Activated CD4-positive, alpha-beta T cell treated with anti-CD3 and anti-CD28 coated beads, Interleukin-2, amount 50 U/mL, for 4 hours (primary cell): ENCODE measurements at regions not wholly inside any gene's neighbourhood (a gene's known extent, or its start where the extent isn't known, plus 50 kb on each side); places are given as distances from the start of the nearest gene placed in this dataset.

Experiments used
- DNase-seq, 2 experiments: peaks; one replicate each; pipeline ENCODE4 v3.0.0-alpha.2; 2020

DNA sequence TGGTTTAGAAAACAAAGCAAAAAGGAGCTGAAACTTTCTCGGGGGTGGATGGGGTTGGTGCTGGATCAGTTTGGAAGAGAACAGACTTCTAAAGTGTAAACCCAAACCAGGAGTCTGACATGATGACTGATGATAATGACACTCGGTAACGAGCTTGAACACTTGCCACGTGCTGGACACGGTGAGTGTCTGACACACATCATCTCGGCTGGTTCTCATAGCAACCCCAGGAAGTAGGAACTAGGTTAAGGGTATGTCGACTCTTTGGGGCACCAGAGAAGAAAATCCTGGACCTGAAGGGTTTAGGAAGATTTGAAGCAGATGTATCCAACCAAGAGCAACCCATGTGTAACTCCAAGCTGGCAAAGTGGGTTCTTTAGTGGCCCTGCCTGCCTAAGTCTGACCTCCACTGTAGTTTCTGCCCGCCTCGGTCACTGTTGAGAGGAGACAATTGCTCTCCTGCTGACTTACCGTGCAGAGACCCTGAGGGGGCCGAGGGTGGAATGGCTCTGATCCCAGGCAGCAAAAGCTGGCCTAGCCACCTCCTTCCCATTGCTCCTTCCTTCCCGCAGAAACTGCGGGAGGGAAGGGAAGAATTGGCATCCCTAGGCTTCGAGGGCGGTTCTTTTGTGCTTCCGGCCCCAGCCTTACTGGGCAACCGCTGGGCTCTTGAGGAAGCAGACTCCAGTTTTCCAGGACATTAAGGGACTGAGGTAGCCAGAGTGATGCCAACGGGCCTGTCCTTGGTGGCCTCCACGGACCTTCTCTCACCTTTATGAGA, 156.0 kb downstream of the TOMM20 start:
- DNase-seq = no peak

DNA sequence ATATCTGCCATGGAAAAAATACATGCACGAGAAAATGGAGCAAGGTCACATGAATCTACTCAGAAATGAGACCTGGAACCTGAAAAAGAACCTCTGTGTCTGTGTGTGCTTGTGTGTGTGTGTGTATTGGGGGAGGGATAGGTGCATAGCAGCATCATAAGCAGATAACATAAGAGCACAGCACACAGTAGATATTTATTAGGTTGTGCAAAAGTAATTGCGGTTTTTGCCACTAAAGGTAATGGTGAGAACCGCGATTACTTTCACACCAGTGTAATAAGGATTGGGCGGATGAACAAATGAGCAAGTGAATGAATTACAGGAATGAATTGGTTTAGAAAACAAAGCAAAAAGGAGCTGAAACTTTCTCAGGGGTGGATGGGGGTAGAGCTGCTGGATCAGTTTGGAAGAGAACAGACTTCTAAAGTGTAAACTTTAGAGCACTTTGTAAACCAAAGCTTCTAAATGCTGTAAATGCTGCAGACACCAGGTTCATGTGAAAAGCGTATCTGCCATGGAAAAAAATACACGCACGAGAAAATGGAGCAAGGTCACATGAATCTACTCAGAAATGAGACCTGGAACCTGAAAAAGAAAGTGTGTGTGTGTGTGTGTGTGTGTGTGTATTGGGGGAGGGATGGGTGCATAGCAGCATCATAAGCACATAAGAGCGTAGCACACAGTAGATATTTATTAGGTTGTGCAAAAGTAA, 156.9 kb downstream of the TOMM20 start:
- no peak for DNase-seq

DNA sequence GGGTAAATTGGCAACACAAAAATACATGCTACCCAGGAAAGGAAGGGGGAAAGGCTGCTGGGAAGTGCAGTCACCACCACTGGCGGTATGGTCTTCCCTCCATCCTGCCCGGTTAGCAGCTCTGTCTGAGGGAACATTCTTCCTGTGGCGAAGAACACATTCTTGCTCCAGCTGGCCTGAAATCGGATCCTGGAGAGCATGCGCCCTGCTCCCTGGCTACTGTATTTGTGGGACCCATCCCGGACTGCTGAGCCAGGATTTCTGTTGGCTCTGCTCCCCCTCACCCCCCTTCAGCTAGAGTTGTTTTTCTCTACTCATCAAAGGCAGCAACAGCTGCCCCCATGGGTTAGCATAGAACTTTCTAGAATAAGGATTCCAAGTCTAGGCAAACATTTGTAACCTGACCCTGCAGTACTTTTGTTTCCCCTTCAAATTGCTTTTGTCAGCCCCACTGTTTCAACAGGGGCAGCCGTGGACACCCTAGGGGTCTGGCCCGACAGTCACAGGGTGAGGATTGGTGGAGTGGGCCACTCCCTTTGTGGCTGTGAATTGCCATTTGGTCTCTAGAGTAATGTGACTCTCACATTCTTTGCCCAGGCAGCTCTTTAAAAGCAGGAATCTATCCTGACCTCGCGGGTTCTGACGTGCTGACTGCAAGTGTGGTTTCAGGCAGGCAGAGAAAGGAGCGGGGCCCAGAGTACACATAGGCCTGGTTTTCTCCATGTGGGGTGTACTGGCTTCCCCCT, 157.7 kb downstream of the TOMM20 start:
- DNase-seq = no peak

- no peak for DNase-seq
Measured at GRCh38 chr1:234970401-234970730, 158.3 kb downstream of the TOMM20 start.

GRCh38 chr1:234969581-234970400, 158.8 kb downstream of the TOMM20 start:
- no peak for DNase-seq

- no peak for DNase-seq
Measured at GRCh38 chr1:234969011-234969441, 159.6 kb downstream of the TOMM20 start.

DNA sequence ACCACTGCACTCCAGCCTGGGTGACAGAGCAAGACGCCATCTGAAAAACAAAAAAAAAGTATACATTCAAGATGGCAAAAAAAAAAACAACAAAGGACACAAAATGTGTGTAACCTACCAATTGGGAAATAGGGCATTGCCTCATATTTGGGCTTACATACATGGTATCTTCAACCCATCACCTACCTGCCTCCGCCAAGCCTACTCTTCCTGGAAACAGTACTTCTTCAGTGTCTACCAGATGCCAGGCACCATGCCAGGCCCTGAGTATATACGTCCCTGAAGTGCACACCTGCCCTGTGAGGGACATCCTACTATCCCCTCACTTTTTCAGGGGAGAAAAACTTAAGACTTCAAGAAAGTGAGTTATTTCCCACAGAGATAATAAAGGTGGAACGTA, 160.2 kb downstream of the TOMM20 start:
- DNase-seq = no peak

- DNase-seq = no peak
Measured at GRCh38 chr1:234967121-234967520, 161.5 kb downstream of the TOMM20 start.

DNA sequence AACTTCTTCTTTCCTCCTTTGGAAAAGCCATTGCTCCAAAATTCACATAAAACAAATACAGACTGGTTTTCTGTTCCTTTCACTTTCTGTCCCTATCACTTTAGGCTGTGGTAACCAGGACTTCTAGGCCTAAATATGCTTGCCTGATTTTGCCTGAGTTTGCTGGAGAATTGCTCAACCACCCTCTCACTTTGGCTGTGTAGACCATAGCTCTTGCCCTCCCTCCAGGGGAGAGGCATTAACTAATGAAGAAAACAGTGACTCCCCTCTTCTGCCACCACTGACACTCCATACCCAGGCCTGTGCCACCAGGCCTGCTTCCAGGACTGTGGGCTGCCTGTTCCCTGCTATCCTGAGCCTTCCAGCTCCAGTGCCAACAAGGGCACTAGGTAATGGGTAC, 163.5 kb downstream of the TOMM20 start:
- no peak for DNase-seq

GRCh38 chr1:234963904-234964702, 164.5 kb downstream of the TOMM20 start:
- no peak for DNase-seq

DNA sequence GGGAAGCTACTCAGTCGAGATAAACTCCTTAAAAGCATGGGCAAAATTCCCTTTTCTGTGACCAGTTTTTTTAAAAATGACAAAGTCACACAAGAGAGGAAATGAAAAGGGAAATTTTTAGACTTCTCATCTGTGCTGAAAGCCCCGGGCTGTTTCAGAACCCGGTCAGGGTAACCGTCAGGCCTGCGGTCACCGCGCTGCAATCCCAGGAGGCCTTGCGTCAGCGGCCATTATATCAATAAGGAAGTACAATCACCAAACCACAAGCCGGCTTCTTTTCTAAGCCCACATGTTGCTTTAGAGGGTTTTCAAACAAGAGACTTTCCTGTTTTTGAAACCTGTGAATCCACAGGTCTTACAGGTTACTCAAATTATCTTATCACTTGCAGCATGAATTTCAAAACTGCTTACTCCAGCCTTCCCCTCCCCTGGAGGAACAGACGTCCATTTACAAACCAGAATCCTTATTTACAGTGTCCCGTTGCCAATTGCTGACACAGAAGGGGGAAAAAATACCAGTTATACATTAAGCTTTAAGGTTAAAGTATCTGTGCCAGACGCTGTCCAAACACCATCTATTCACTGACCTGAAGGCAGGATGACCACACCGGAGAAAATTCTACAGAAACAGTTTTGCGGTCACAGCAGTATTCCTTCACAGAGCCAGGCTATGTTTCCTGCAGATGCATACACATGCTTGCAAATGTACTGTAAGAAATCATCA, 165.3 kb downstream of the TOMM20 start:
- peak; percentile 80 to 81 for DNase-seq

DNA sequence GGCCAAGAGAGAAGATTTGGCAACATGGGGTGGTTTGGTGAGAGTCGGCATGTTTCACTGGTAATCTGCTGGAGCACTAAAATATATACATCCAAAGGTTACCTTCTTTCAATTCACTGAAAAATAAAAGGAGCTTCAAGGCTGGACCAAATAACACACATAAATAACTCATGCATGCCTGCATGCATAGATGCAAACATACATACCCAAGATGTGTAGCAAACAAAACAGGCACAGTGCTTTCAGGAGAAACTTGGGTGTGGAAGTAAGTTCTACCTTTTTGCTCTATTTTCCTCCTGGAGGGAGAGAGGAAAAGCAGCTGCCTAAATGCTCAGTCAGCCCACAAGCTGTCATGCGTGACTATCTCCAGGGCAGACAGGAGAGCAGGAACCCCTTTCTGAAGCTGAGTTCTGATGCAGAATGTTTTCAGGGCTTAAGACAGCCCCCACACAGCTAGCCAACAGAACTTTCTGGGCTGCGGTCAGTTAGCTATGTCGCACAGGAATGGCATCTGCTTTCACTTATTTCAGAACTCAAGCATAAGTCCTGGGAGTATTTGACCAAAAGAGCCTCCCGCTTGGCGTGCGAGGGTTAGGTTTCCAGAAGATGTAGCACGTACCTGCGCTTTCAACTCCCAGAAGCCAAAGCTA, 166.2 kb downstream of the TOMM20 start:
- no peak for DNase-seq

- DNase-seq = no peak
Measured at GRCh38 chr1:234961456-234962339, 166.9 kb downstream of the TOMM20 start.

GRCh38 chr1:234960722-234961455, 167.7 kb downstream of the TOMM20 start:
- no peak for DNase-seq

DNA sequence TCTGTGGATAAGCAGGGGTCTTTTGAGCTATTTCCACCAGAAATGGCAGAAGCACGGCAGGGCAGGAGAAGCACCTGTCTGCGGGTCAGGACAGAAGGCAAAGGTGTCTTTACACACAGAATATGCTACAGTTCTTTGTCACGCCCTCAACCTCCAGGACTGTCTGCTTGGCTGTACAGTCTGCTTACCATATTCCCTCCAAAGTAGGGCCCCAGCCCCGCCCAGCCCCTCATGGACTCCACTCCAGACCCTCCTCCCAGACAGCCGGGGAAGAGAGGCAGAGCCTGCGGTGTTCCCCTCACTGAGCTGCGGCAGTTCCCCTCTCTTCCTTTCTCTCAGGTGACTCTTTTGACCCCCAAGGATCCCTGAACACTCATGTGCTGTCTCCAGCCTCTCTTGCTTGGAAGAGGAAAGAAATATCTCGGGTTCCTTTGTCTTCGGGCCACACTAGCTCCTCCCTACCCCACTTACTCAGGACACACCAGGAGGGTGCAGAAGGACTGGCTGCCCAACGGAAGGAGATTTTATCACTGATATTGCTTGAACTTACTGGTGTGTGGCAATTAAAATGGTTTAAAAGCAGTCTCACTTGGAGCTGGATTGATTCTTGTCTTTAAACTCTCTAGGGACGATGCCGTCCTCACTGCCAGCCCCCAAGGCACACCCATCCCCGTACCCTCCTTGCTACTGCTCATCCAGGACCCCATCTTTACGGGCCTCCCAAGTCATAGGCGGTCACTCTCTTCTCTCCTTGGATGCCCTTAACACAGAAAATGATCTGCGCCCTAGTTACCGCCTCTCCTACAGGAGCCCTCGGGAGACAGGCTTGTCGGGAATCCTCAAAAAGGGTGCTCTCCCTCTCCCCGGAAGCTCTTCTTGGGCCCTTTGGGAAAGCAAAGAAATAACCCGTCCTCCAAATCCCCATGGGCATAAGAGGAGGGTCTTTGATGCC, 169.7 kb downstream of the TOMM20 start:
- DNase-seq = no peak

GRCh38 chr1:234958066-234958705, 170.5 kb downstream of the TOMM20 start:
- no peak for DNase-seq
